ENCODE measurements at regions not wholly inside any gene's neighbourhood (a gene's known extent, or its start where the extent isn't known, plus 50 kb on each side); places are given as distances from the start of the nearest gene placed in this dataset.
A peak's percentile ranks its signal among the peaks of the same experiment; 100 is the strongest.

DNA sequence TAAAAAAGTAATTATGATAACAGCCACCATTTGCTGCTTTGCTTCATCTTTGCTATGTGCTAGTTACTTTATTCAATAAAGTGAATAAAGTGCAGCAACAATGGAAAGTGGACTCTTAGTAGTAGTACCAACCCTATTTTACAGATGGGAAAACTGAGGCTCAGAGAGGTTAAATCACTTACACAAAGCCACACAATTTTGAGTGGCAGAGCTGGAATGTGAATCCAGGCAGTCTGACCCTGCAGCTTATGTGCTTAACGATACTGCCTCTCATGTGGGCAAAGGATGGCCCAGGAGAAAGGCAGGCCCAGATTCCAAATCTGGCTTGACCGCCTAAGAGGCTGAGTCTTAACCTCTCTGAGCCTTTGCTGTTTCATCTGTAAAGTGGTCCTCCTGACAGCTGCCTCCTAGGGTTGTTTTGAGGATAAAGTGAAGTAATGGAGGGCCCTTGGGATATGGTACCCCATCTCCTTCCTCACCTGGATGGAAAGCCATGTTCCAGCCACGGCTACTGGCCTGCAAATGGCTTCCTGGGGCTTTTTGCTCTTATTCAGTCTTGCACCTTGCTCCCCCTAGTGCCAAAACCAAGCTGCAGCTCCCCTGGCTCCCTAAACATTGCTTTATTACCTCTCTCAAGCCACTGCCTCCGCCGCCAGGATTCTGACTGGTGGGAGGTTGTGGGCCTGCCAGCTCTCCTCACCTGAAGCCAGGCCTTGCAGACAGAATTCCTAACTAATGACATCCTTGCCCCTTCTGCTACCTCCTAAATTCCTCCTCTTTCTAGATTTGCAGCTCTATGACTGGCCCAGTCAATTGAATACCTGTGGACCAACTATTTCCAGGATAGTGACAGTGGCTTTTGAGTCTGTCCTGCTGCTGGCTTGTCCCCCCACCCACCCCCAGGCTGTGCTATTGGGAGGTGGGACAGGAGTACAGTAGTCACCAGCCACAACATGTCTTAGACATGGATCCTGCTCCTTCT is 283.3 kb upstream of the PWP1 start:
- DNase-seq (ENCODE audit: low read depth), result peak; percentile 70

DNA sequence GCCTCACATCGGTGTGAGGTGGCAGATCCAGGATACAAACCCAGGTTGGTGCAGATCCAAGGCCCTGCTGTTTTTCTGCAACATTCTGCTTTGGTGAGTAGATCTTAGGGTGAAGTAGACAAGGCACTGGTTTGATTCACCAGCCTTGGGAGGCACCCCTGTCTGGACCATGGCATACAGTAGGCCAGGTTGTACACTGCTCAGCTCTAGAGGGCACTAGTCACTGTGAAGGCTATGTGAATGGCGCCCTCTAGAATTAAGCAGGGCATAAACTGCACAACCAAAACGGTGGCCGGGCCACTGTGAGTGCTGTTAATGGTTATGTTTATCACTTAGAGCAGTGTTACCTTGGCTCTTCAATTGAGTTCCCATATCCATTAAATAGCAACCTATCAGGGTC is 280.6 kb upstream of the PWP1 start:
- DNase-seq (ENCODE audit: low read depth), result peak; percentile 50

DNA sequence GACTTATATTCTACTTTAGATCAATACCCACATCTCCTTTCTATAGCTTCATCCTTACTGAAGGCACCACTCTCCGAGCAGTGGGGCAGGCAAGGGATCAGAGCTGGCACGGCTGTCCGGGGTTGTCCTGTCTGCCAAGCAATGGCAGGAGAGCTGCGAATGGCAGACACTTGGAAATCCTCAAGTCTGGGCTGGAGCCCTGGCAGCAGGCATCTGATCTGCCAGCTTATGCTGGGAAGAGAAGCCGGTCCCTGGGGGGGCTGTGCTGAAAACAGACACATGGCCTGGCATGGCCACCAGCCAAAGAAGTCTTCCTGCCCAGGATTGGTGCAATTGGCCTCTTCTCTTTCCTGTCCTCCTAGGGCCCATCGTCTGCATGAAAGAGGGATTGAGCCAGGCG is 280.2 kb upstream of the PWP1 start:
- no peak for DNase-seq (ENCODE audit: low read depth)

DNA sequence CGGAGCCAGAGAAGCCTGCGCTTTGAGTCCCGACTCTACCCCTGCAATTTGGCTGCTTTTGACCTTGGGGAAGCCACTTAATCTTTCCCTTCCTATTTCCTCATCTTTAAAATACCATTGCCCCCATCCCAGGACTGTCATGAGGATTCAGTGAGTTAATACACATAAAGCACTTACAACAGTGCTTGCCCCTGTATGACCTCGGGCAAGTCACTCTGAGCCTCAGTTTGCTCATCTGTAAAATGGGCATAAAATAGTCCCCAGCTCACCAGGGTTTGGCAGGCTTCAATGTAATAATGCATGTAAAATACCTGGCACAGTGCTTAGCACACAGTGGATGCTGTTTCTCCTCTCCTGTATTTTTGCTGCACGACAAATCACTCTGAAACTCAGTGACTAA is 278.7 kb upstream of the PWP1 start:
- no peak for DNase-seq (ENCODE audit: low read depth)

DNA sequence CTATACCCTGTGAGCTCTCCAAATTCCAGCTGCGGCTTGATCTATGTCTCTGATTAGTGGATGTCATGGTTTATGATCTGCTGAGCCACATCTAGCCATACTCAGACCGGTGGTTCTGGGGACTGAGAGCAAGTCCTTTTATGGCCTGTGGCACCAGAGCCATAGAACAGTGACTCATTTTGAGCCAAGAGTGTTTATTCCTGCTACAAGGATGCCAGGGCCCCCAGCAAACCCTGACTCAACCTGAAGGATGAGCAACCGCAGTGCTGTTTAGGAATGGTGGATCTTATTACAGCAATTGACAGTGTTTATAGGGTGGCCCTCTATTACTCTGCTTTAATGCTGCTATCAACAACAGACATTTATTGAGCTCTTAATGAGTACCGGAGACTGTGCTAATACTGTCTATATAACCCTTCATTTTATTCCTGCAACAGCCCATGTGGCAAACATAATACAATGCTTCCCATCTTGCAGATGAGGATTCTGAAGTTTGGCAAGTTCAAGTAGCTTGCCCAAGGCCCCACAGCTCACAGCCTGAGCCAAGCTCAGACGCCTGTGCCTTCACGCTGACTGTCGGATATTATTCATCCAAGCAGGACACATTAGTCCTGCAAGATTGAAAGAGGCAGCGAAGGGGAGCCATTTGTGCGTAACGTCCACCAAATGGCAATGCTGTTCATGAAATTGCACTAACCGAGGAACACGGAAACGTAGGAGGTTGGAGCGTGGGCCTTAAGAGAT is 273.6 kb upstream of the PWP1 start:
- DNase-seq (ENCODE audit: low read depth), result peak; percentile 78

DNA sequence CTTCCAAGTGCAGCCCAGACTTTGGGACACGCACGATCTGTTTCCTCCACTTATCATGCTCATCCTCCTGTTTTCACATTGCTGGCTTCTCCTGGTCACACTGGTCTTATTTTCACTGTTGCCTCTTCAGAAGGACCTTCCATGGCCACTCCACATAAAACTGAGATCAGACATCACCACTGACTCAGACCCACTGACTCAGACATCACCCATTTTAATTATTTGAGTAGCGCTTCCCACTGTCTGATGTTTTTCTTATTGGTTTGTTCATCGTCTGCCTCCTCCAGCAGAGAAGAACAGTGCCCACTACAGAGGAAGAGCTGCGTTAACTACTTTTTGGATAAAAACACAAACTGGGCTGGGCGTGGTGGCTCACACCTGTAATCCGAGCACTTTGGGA is 270.5 kb upstream of the PWP1 start:
- DNase-seq (ENCODE audit: low read depth), result peak; percentile 64

DNA sequence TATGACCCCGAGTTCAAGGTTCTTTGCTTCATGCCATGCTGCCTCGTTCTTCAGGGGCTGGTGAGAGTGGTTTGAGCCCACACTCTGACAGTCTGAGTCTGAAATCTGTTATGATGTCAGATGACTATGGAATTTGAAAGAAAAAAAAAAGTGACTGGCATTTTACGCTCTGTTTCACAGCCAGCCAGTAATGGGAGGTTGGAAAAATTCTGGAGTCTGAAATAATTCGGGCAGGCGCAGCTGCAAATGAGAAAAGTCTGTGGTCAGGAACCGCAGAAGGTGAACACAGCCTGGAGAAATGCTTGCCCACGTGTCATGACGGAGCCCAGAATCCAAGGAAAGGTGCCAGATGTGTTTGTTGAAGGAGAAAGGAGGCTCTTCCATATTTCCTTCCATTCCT is 269.8 kb upstream of the PWP1 start:
- DNase-seq (ENCODE audit: low read depth), result peak; percentile 67

DNA sequence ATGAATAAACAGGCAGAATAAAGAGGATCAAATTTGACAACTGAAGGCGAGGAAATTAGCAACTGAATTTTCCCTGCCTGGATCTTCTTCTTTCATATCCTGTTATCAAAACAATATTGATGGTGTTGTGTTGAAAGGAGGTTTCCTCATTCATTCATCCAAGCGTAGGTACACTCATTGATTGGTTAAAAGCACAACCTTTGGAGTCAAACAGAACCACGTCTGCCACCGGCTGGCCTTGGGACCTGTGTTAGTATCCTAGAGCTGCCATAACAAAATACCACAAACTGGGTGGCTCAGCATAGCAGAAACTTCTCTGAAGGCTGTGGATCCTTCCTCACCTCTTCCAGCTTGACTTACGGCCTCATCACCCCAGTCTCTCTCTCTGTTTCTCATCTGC is 268.6 kb upstream of the PWP1 start:
- no peak for DNase-seq (ENCODE audit: low read depth)

DNA sequence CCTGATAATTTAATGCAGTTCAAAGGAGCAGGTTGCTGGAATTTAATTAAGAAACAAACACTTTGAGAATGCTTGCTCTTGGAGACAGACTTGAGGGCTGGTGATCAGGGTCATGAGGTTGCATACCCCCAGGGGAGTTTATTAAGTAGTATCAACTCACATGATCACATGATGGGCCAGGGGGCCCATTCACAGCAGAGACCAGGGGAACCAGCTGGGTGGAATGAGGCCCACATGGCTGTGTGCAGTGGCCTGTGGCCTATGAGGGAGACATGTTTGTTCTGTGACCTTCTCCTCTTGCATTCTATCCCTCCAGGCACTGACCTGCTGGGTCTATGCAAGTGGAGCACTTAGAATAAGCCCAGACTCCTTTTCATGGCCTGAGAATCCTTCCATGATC is 266.6 kb upstream of the PWP1 start:
- no peak for DNase-seq (ENCODE audit: low read depth)

DNA sequence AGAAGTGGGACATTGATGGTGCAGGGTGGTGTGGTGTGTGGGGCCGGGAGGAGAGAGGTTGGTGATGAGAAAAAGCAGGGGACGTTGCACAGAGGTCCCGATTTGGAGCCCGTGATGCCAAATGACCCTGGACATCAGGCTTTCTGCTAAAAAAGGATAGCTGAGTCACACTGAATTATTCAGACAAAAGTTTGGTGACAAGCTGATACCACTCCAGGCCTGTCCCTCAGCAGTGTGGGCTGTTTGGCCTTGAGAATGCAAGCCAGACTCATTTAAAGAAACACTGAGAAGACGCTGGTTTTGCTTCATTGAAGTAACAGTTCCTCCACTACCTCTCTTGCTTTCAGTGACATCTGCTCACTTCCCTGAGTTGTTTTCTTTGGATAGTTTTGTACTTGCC is 262.1 kb upstream of the PWP1 start:
- no peak for DNase-seq (ENCODE audit: low read depth)

DNA sequence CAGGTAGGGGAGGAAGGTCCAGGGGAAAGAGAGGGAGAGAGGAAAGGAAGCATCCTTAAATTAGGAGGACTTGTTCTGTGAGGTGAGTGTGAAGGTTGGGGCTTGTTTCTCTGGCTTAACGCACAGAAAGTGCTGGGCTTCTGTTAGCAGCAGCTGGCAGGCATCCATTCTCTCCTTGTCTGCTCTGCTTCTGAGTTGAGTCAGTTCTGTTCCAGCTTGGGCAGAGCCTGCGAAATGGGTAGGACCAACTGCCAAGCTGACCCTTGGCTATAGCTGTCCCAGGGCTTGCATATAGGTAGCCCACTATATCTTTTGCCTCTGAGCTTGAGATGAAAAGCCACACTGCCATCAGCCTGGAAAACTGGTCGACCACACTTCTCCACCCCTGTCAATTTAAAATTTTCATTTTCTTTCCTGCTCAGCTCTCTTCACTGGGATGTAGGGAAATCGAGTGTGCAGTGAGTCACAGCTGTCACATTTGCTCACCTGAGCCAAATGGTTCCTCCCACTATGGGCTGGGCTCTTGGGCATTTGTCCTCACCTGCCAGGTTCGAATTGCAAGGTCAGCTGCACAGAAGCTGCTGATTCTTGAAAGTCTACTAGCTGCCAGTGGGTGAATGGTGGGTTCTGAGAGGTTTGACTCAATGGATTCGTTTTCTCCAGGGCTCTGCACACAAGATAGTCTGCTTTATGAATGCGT is 256.4 kb upstream of the PWP1 start:
- no peak for DNase-seq (ENCODE audit: low read depth)

DNA sequence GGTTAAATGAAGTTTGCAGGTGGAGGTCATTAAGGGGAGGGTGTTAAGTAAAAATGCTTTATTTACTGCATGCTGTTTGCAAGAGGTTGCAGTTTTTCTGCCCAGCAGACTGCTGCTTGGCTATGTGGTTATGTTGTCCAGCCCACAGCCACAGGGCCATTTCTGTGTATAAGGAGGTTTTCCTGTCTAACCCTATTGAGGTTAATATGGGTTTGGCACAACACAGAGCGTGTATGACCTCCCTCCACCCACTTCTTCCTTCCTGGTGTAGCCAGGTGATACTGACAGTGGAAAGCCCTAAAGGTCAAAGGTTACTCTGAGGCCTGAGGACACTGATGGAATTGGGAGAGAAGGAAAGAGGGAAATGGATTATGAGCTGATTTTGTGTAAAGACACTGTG is 253.7 kb upstream of the PWP1 start:
- no peak for DNase-seq (ENCODE audit: low read depth)

DNA sequence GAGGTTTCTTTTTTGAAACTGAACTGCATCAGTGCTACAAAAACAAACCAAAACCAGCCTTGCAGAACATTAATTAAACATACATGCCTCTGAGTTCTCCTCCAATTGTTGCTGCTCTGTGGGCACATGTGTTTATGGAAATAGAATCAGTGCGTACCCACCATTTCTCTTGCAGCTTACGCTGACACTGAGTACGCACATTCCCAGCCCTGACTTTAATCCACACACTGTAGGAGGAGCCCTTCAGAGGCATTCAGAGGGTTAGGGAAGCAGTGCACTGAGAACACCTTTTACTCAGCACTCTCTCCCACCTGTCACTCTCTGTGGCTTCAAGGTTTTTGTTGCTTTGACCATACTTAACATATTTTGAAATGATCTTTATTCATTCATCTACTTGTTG is 250.5 kb upstream of the PWP1 start:
- DNase-seq (ENCODE audit: low read depth), result peak; percentile 25

DNA sequence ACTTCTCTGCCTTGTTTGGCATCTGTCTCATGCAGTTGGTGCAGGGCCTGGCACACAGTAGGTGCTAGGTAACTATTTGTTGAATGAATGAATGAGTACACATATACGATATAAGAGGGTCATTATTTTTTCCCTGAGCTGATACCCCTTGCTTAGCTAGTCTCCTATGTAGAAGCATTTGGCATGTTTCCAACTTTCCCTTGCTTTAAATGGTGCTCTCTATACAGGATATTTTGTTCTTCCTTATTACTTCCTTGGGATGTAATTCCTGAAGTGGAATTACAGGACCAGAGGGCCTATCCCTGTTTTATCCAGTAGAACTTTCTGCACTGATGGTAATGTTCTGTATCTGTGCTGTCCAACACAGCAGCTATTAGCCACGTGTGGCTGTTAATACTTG is 250.1 kb upstream of the PWP1 start:
- DNase-seq (ENCODE audit: low read depth), result no peak

DNA sequence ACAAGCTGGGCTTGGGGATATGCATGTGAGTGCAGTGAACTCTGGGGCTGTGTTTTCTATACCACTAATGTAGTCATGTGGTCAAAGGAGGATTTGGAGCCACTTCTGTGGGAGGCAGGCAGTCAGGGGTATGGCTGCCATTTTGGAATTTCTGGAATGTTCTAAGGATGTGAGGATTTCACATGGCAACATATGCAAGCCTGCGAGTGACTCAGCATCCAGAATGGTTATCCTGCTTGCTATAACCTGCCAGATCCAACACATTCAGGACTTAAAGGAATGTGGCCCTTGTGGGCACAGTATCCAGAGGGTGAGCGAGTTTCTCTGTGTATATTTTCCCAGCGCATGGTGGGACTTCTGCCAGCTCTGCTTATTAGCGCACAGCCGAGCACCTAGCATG is 249.2 kb upstream of the PWP1 start:
- DNase-seq (ENCODE audit: low read depth), result peak; percentile 93

DNA sequence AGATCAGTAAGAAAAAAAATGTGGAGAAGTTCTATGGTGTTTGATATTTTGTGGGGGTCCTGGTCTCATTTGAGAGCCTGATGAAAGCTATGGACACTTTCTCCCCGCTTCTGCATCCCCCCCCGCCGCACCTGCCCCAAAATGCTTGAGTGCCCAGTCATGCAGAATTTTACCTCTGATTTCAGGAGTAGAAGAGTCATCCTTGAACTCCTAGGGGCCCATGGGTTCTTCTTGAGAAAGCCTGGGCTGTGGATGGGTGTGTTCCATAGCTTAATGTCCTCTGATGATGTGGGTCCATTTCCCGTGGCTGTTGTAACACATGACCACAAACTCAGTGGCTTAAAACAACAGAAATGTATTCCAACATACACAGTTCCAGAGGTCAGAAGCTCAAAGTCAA is 248.8 kb upstream of the PWP1 start:
- DNase-seq (ENCODE audit: low read depth), result no peak

DNA sequence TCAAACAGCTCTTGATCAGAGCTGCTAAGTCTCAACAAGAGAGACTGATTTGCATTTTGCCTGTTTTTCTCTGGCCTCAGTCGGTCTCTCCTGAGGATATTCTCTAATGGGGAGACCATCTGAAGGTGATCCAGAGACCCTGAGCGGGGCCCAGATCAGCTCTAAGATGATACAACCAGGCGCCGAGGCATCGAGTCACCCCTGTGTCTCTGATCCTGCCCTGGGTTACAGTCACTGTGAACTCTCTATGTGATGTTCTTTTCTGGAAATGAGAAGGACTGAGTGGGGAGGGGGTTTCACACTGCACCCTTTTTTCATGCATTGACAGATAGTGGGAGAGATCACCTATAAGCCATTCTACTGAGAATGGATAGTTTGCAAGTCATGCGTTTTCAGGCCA is 247.6 kb upstream of the PWP1 start:
- DNase-seq (ENCODE audit: low read depth), result no peak

DNA sequence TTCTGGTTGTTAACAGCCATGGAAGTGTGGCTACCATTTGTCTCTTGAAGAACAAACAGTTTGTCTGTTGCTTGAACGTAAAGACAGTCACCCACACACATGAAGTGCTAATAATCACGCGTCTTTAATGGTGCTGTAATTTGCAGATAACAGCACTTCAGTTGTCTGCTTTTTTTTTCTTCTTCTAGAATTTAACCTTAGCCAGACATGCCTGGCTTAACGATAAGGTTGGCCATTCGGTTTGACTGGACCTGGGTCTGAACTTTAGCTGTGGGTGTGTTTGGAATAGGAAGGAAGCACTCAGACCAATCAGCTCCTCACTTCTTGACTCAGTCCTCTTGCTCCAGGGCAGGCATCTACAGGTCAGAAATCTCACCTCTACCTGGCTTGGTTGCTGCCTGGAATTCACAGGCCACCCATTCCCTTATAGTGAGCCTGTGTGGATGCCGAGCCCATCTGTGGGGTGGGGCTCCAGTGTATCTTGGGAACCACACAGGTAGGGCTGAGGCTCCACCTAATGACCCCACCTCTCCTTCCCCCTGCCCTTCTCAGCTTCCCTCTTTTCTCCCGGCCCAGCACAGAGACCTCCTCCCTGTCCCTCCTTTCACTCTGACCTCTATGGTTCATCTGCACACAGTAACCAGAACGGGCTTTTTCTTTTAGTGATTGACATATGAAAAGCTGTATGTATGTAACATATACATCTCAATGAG is 246.4 kb upstream of the PWP1 start:
- no peak for DNase-seq (ENCODE audit: low read depth)

DNA sequence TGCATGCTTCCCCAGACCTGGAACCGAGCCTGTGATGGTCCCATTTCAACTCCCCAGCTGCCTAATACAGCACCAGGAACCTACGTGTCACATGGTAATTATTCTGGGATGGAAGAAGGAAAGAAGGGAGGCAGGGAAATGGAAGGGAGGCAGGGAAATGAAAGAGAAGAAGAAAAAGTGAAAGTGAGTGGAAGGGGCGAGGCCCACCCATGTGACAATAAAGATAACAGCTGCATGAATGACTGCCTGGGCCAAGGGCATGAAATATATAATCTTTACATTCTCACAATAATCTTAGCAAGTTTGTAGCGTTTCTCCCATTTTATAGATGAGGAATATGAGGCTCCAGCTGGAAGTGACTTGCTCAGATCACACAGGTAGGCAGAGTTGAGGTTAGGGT is 245.0 kb upstream of the PWP1 start:
- DNase-seq (ENCODE audit: low read depth), result no peak

DNA sequence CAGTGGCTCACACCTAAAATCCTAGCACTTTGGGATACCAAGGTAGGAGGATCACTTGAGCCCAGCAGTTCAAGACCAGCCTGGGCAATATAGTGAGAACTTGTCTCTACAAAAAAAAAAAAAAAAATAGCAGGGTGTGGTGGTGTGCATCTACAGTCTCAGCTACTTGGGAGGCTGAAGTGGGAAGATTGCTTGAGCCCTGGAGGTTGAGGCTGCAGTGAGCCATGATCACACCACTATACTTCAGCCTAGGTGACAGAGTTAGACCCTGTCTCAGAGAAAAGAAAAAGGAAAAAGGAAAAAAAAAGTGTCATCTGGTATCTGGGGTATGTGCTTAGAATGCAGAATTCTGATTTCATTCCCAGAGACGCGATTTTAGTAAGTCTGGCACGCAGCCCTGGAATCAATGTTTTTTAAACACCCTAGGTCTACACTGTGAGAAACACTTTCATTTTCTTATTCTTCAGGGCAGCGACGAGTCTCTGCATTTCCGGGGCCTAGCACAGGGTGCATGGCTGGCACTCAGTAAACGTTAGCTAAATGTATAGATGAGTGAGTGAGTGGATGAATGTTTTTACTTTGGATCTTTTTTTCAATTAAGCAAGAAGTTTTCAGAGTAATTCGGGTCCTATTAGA is 243.8 kb upstream of the PWP1 start:
- no peak for DNase-seq (ENCODE audit: low read depth)

DNA sequence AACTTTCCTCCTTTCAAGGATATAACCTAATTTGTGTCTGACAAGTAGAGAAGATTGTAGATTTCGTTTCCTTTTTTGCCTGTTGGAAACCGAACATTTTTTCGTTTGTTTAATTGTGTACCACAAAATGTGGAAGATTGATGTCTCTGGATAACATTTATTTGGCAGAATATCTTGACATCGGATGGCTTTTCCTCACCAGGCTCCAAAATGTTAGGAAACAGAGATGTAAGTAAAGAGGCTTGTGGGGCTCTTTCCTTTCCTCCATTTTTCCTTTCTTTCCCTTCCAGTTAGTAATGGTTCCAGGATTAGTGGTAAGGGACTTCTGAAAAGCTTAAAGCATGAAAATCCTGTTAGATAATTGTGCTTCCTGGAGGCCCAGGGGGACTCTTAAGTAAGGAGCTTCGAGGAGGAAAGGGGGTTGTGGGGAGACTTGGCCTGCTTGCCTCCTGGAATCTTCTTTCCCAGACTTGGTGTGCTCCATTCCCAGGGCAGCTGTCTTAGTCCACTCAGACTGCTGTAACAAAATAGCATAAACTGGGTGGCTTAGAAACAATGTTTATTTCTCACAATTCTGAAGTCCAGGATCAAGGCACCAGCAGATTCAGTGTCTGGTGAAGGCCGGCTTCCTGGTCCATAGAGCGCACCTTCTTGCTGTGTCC is 243.1 kb upstream of the PWP1 start:
- no peak for DNase-seq (ENCODE audit: low read depth)
